ENCODE measurements at regions not wholly inside any gene's neighbourhood (a gene's known extent, or its start where the extent isn't known, plus 50 kb on each side); places are given as distances from the start of the nearest gene placed in this dataset.

DNA sequence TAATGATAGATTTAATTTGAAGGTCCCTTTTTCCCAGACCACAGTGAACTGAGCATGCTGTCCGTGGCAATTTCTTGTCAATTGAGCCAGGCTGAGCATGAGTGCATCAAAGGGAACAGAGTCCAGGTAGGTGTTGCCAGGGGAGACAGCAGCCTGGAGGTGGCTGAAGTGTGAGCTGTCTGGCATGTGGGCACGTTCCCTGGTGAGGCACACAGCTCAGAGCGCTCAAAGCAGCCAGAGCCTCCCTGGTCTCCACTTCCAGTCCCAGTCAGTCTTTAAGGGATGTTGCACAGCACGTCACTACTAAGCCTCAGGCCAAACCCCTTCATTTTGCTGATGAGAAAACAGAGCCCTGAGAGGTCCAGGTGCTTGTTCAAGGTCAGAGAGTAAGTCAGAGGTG is 251.4 kb downstream of the MATN1 start:
- TF ChIP-seq, protein P1, sequence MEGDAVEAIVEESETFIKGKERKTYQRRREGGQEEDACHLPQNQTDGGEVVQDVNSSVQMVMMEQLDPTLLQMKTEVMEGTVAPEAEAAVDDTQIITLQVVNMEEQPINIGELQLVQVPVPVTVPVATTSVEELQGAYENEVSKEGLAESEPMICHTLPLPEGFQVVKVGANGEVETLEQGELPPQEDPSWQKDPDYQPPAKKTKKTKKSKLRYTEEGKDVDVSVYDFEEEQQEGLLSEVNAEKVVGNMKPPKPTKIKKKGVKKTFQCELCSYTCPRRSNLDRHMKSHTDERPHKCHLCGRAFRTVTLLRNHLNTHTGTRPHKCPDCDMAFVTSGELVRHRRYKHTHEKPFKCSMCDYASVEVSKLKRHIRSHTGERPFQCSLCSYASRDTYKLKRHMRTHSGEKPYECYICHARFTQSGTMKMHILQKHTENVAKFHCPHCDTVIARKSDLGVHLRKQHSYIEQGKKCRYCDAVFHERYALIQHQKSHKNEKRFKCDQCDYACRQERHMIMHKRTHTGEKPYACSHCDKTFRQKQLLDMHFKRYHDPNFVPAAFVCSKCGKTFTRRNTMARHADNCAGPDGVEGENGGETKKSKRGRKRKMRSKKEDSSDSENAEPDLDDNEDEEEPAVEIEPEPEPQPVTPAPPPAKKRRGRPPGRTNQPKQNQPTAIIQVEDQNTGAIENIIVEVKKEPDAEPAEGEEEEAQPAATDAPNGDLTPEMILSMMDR (conservative IDR thresholded peaks at IDR 0.05; ENCODE audit: low read length), result no peak
- no peak for TF ChIP-seq EZH2phosphoT487 (IDR thresholded peaks at IDR 0.05; ENCODE audit: borderline replicate concordance)
